H1 (cell line): ENCODE measurements at regions not wholly inside any gene's neighbourhood (a gene's known extent, or its start where the extent isn't known, plus 50 kb on each side); places are given as distances from the start of the nearest gene placed in this dataset.

Source experiments
- KDM4A ChIP-seq: IDR thresholded peaks from one replicate; pipeline ENCODE4 v1.7.1; 2012; ENCODE audit warnings: low read depth, mild to moderate bottlenecking, moderate library complexity, low read length, inconsistent platforms; ENCODE audit not compliant: severe bottlenecking
- RAD21 ChIP-seq, 2 experiments: IDR thresholded peaks in 1 of 2; conservative IDR thresholded peaks in 1 of 2; 2 replicates each; pipeline ENCODE4 v1.6.1; 2011; ENCODE audit warnings: low read depth in 2 of 2, low read length in 2 of 2, improper control_type of control experiment in 1 of 2, inconsistent platforms in 1 of 2, mild to moderate bottlenecking in 1 of 2, moderate library complexity in 1 of 2

DNA sequence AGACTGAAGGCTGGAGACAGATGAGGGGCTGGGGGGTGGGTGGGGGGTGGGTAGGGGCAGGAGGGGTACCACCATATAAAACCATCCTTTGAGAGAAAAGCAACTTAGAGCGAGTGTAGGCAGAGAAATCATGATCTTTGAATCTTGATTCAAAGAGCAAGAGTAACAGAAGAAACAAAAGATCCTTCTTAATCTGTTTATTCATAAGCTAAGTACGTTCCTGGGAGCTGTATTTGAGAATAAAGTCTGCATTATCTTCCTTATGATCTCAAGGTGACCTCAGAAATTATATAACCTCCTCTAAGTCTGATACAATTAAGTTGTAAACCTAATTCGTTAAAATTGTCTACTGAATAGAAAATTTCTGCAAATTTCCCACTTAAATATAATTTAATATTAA is 558.8 kb downstream of the NR2F1-AS1 start (continued):
- no peak for TF ChIP-seq RAD21 (IDR thresholded peaks at IDR 0.05 in 1 of 2, conservative IDR thresholded peaks at IDR 0.05 in 1 of 2; ENCODE audit: low read depth in 2 of 2, low read length in 2 of 2)
- TF ChIP-seq KDM4A = no peak
